Stimulated activated CD4-positive, alpha-beta T cell treated with anti-CD3 and anti-CD28 coated beads, Interleukin-4, amount 100 ng/mL, for 4 hours (primary cell): ENCODE measurements at regions not wholly inside any gene's neighbourhood (a gene's known extent, or its start where the extent isn't known, plus 50 kb on each side); places are given as distances from the start of the nearest gene placed in this dataset.
"Not testable (repeated sequence)": the region's sequence is repeated elsewhere in the genome, so short reads cannot be mapped to it uniquely, and the experiment has no call there.

Experiments
- DNase-seq, 2 experiments: peaks; one replicate each; pipeline ENCODE4 v3.0.0-alpha.2; 2020

DNA sequence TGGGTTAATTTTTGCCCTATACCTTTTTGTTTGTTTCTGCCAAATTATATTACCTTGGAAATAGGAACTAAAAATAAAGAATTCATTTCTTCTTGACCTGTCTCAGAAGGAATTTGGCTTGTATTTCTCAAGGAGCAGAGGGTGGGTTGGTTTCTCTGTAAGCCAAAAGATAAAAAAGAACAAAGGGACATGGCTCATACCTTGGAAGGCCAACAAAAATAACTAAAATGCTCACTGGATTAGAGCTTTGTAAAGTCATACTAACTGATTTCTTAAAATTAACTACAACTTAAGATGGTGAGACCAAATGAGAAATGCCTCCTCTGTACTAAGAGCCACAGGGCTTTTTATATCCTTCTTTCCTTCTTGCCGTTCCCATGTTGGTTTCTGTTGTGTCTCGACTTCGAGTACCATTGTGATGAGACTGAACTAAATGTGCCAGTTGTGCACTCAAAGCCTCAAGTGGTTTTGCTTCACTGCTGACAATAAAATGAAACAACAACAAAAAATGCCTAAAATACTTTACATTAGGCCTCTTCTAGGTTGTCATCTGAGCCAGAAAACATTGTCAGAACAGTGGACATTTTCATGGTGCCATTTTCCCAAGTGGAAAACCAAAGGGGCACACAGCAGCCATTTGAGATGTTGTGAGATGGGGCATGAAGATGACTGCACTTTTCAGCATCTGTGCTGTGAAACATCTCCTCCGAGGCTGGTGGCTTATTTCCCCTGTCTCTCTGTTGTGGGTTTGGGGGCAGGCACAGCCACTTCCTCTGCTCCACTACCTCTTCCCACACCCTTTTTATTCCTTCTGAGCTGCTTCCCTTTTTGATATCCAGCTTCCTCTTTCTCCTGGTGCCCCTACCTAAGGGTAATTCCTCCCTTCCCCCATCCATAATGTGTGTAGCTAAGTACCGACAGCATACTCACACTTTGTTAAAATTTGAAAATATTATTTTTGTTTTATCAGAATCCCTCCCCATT, 51.8 kb upstream of the AGR3 start:
- no peak for DNase-seq

DNA sequence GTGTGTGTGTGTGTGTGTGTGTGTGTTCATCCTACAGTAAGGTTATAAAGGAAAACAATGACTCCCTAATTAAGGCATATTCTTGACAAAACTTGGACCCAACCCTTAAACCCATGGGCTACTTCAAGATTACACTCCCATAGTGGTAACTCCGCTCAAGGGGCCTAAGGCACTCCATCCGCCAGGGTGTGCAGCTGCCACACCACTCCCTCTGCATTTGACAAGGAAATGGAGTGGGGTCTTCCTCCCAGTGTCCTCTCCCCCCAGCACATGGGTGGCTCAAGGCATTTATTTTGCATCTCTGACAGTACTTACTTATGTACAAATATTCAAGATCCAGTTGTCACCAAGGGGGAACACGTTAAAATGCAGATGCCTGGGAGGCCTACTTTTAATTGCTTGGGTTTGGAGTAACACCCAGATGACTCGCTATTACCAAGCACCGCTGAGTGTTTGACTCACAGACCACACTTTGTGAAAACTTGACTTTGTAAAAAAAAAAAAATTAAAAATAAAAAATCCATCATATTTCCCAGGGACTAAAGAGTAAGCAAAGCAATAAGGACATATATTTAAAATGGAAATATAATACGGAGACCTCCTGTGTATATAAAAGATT, 53.0 kb upstream of the AGR3 start:
- no peak for DNase-seq

DNA sequence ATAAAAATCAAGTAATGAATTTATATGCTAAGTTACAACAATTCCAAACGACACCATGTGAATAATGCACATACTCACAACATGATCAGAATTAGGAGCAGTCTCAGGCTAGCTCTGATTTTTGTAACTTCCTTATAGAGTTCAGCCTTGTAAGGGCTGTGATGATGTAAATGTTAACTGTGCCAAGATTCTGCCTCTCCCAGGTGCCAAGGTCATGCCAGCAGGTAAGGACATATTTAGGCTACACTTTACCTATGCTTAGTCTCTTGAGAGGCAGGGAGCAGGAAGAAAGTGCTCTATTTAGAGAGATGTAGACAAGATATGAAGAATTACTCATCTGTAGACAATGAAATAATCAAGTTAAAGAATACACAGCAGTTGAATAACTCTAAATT, 53.6 kb upstream of the AGR3 start:
- no peak for DNase-seq

DNA sequence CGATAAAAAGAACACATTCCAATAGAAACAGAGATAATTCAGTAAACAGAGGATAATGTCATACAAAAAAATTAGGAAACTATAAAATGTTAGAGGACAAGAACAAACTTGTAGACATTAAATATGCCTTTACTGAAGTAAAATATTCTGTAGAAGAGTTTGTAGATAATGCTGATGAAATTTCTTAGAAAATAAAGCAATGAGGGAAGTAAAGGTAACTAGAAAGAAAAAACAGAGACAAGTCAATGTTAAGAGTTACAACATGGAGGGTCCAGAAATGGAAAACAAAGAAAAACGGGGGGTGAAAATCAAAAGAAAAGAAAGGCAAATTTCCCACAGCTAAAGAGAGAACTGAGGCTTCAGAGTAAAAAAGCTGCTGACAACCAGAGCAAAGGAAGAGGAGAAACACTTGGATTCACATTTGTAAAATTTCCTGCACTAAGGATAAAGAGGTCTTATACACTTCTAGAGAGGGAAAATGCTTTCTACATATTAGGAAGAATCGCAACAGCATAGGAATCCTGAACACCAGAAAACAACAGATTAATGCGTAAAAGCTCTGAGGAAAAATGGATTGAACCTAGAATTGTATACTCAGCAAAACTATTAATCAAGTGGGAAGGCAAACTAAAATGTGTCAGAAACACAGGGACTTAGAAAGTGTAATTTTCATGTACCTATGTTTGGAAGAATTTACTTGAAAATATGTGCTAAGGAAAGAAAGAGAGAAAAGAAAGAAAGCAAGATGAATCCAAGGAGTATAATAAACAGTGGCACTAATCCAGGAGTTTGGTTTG, 55.0 kb upstream of the AGR3 start:
- no peak for DNase-seq

DNA sequence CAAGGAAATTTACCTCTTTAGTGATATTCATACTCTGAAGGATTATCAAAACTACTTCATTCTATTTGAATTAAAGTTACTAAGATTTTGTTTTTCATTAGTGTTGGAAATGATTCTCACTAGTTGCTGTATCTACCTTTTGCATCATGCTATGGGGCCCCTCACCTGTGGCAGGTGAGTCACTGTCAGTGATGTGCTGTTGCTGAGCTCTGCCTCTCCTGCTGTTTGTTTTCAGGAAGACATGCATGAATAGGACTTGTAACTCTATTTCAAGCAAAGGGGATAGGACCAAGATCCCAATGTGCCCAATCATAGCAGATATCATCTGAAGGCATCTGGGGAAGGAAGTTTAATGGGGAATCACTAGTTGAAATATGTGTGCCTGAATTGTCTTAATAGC, 57.4 kb upstream of the AGR3 start:
- no peak for DNase-seq

DNA sequence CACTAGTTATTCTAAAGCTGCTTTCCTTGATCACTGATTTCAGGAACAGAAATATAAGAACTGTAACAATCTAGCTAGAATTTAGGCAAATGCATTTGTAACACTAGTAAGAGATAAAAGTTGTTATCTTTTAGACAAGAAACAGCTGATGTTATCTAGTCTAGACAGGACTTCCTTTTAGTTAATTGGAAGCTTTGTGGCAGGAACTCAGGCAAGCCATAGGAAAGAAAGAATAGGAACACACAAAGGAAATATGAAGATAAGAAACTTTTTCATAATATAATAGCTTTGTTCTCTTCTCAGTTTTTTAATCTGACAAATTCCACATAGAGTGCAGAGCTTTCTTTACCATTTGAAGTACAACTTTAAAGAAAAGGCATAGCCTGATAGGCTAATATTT, 59.0 kb upstream of the AGR3 start:
- no peak for DNase-seq

DNA sequence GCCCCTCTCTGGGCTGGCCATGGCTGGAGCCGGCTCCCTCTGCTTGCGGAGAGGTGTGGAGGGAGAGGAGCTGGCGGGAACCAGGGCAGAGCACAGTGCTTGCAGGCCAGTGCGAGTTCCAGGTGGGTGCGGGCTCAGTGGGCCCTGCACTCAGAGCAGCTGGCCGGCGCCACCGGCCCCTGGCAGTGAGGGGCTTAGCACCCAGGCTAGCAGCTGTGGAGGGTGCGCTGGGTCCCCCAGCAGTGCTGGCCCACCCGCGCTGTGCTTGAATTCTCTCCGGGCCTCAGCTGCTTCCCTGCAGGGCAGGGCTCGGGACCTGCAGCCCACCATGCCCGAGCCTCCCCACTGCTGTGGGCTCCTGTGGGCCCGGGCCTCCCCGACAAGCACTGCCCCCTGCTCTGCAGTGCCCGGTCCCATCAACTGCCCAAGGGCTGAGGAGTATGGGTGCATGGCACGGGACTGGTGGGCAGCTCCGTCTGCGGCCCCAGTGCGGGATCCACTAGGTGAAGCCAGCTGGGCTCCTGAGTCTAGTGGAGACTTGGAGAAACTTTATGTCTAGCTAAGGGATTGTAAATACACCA, 61.2 kb upstream of the AGR3 start:
- DNase-seq = no peak

DNA sequence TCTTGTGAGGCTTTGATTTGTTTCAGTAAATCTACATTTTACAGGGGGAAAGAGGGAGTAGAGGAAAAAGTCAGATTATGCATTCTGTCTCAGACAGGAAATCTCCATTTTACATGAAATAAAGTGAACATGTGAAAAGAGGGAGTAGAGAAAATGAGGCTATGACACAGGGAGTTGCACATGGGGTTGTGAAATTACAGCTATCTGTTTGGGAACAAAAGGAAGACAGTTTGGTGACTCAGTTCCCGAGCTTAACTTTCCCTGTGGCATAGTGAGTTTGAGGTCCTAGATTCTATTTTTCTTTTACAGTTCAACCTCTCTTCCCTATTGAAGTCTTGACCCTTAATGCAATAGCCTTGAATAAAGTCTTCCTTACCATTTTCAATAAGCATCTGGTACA, 63.2 kb upstream of the AGR3 start:
- DNase-seq = no peak

DNA sequence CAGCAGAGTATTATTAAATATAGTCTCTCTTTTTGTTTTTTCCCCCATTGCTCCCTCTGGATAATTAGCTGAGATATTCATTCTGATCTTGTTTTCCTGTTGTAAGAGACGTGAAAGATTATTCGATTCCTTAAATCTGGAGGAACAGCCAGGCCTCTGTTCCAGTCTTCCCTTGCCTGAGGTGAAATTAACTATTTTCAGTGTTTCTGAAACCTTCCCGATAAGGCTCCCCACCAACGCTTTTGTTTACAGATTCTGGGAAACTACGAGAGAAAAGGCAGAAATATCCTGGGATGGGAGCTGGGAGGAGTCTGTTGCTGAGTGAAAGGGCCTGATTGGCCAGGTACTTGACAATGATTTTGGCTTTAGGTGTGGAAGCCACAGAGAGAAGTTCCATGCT, 63.6 kb upstream of the AGR3 start:
- DNase-seq = no peak

DNA sequence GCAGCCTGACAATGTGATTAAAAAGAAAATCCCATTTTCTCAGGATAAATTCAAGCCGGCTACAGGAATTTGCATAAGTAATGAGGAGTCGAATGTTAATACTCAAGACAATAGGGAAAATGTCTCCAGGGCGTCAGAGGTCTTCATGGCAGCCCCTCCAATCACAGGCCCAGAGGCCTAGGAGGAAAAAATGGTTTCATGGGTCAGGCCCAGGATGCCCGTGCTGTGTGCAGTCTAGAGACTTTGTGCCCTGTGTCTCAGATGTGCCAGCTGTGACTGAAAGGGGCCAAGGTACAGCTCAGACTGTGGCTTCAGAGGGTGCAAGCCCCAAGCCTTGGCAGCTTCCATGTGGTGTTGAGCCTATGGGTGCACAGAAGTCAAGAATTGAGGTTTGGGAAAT, 66.3 kb upstream of the AGR3 start:
- DNase-seq = not testable (repeated sequence)

DNA sequence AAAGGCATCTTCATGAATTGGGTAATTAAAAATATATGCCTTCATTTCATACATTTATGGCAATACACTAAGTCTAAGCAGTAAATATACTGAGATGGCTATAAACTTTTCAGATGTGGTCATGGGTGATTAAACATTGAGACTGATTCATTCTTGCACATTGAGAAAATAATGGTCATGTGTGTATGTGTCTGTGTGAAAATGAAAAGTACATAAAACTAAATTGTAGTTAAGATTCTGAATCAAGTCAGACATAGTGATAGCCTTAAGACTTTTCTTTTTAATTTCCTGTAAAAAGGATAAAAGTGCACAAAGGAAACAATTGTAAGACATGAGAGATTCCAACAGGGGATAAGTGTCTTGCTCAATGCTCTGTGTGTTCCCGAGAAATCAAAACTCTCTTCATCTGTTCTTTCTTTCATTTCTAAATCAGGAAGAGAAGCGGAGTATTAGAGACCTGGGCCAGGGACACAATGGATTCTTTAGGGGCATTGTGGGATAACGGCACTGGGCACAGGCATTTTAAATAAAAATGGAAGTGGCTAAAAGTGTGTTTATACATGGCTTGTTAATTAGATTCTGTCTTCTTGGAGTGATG, 69.8 kb upstream of the AGR3 start:
- DNase-seq = no peak

DNA sequence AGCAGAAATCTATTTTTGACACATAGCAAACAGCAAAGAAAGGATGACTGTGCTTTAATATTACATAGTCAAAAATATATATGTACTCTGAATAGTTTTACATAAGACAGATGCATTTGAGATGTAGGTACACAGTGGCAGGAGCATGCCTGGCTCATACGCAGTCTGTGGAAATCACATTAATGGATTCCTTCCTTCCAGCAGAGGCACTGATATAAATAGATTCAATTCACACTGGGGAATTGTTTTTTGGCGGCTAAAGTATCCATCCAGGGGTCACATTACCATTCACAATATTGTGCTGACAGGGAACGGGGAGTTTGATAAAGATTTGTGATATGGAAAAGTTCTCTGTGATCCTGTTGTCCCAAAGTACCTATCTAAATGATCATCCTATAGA, 72.5 kb upstream of the AGR3 start:
- no peak for DNase-seq

DNA sequence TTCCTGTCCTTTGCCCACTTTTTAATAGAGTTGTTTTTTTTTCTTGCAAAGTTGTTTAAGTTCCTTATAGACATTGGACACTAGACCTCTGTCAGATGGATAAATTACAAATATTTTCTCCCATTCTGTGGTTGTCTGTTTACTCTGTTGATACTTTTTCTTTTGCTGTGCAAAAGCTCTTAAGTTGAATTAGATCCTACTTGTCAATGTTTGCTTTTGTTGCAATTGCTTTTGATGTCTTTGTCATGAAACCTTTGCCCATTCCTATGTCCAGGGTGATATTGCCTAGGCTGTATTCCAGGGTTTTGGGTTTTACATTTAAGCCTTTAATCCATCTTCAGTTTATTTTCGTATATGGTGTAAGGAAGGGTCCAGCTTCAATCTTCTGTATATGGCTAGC, 76.9 kb upstream of the AGR3 start:
- no peak for DNase-seq

DNA sequence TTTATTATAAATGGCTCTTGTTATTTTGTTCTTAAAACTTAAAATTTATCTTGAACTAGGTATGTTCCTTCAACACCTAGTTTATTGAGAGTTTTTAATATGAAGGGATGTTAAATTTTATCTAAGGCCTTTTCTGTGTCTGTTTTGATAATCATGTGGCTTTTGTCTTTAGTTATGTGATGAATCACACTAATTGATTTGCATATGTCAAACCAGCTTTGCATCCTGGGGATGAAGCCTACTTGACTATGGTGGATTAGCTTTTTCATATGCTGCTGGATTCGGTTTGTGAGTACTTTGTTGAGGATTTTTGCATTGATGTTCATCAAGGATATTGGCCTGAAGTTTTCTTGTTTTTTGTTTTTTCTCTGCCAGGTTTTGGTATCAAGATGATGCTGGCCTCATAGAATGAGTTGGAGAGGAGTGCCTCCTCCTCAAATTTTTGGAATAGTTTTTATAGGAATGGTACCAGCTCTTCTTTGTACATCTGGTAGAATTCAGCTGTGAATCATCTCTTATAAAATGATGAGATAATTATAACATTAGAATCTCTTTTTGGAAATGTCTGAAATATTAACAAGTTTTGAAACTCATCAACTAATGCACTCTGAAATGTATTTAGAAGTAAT, 78.7 kb upstream of the AGR3 start:
- DNase-seq = no peak

DNA sequence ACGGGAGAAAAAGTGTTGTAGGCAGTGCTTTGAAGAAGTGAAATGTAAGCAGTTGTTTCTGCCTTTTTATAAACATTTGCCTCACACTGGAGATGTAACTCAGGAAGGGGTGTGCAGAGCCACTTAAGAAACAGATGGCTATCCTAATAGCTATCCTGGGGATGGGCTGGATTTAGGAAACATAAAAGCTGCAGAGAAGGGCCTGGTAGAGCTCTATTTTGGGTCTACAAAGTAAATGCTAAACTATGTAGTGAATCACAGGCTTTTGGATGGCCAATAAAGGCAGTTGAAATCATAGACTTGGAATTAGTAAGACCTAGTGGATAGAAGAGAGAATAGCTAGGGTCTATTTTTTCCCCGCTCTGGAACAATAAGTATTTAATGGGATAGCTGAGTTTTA, 79.9 kb upstream of the AGR3 start:
- no peak for DNase-seq

DNA sequence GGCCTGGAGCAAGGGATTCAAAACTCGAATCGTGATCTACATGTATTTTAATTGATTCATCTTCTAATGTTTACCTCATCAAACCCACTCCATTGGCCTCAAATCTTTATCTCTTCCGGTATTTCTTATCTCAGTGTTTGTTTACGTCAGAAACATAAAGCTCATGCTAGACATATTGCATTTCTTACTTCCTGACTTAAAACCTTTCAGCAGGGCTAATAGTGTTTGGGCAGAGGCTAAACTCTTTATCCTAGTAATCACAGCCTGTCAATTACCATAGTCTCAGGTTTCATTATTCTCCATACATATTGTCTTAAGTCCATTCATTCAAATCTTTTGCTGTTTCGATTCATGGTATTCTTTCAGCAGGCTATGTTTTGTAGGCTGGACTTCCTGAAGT, 81.3 kb upstream of the AGR3 start:
- DNase-seq = no peak

DNA sequence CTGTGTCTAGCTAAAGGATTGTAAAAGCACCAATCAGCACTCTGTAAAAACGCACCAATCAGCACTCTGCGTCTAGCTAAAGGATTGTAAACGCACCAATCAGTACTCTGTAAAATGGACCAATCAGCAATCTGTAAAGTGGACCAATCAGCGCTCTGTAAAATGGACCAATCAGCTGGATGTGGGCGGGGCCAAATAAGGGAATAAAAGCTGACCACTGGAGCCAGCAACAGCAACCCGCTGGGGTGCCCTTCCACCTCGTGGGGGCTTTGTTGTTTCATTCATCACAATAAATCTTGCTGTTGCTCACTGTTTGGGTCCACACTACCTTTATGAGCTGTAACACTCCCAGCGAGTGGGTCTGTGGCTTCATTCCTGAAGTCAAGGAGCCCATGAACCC, 83.9 kb upstream of the AGR3 start:
- DNase-seq = not testable (repeated sequence)

DNA sequence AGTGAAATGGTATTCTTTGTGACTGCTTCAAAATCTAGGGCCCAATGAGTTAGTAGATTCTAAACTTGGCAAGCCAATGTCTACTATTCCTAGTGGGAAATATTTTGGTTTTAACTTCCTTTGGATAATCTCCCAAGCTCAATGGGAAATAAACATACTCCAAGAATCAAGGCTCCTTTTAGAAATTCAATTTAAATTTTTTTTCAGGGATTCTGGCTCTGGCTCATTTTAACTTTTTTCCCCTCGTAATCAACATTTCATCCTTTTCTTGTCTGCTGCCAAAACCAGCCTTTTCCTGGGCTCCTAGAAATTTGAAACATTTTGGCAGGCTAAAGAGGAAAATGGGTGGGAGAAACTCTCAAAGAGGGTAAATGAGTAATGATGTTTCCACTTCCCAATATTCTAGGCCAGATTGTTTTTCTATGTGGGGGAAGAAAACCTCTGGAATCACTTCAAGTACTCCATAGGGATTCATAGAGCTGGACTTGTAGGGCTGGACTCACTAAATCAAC, 85.6 kb upstream of the AGR3 start:
- DNase-seq = no peak

DNA sequence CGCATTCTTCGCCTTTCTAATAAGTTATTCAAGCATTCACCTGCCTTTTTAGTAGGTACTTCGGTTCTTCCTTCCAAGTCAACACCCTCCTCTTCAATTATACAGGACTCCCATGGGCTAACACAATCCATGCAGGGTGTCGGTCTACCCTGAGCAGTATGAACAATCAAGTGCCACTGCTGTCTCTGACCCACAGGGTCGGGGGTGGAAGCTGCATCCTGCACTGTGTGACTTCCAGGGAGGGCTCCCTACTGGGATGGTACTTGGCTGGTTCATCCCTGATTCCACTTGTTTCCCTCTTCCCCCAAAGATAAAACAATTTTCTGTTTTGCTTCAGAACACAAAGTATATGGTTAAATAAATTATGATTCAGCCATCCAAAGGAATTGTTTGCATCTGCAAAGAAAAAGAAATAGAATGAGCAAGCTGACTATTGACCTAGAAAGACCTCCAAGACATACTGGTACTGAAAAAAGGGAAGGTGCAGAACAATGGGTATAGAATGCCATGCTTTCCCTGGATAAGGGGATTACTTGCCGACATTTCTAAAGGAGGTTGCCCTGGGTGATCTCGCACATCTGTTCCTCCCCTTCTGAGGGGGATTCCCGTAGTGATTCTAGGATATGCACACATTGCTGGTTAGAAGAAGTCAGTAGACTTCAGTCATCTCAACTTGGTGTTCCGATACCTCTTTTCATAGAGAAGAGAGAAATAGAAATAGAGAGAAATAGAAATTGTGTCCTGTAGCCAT, 89.1 kb upstream of the AGR3 start:
- no peak for DNase-seq

DNA sequence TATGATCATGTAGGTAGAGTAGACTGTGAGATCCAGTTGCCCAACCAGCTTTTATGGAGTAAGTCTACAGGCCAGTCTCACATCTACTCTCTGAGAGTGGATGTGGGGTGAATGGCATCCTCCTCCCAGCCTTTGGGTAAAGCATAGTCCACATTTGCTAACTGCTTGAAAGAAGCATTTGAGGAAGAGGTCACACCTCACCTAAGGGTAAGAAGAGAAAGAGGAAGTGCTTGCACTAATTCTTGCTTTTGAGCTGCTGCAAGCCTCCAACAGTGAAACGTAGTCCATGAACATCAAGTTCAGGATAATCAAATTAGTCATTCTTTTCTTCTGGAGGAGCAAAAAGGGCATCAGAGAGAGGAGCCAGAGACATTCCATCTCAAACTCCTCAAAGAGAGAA, 93.9 kb upstream of the AGR3 start:
- no peak for DNase-seq
